ENCODE measurements at regions not wholly inside any gene's neighbourhood (a gene's known extent, or its start where the extent isn't known, plus 50 kb on each side); places are given as distances from the start of the nearest gene placed in this dataset.

DNA sequence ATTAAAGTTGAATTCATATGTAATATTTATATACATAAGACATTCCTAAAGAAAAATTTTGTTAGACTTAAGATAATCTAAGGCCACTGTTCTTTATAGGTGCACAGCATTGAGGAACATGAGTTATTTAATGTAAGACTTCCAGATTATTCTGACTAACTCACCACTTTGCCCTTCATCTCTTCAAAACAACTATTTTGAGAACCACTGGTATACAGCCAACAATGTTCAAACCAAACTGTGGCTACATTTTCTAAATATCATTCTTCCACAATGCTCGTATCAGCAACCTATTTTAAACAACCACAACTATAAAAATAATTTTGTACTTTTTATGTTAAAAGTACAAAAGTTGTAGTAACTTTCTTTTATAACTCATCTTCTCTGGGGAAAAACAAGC lies 199.8 kb upstream of the ALCAM start:
- H3K27me3 Mint-ChIP-seq = no peaks in the 10 kb centered on the region
- TF ChIP-seq, protein P1, sequence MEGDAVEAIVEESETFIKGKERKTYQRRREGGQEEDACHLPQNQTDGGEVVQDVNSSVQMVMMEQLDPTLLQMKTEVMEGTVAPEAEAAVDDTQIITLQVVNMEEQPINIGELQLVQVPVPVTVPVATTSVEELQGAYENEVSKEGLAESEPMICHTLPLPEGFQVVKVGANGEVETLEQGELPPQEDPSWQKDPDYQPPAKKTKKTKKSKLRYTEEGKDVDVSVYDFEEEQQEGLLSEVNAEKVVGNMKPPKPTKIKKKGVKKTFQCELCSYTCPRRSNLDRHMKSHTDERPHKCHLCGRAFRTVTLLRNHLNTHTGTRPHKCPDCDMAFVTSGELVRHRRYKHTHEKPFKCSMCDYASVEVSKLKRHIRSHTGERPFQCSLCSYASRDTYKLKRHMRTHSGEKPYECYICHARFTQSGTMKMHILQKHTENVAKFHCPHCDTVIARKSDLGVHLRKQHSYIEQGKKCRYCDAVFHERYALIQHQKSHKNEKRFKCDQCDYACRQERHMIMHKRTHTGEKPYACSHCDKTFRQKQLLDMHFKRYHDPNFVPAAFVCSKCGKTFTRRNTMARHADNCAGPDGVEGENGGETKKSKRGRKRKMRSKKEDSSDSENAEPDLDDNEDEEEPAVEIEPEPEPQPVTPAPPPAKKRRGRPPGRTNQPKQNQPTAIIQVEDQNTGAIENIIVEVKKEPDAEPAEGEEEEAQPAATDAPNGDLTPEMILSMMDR (IDR thresholded peaks at IDR 0.05) = no peak
- no peaks in the 10 kb centered on the region for H3K4me1 Mint-ChIP-seq
- no peak for DNase-seq
- H3K9me3 Mint-ChIP-seq = no peaks in the 10 kb centered on the region
- H3K4me3 Mint-ChIP-seq = no peak overlapping the region
- intact Hi-C loops (cut with micrococcal nuclease) = loop anchor here (10.0 kb wide), 1 partner anchor 892 kb away; no protein-coding TSS in a partner anchor
- no peaks in the 10 kb centered on the region for H3K36me3 Mint-ChIP-seq (ENCODE audit: low read depth)
- ChIA-PET POLR2A (no interaction called here), CTCF (no interaction called here)
- ATAC-seq (ENCODE audit: low read depth) = no peak
- no peak overlapping the region for H3K27ac Mint-ChIP-seq

DNA sequence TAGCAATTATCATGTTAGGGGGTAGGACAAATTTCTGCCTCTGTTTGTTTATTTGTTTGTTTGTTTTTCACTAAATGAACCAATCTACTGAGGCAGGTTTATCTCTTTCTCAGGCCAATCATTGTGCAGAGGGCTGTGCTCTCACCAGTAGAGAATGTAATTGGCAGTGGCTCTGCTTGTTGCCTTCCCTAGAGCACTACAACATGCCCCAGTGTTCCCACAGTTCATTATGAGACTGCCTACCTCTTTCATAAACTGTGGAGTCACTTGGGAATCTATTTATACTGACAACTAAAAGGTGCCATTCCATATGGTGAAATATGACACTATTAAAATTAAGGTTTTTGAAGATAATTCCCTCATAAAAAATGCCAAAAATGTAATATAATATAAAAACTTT lies 196.3 kb upstream of the ALCAM start:
- ATAC-seq (ENCODE audit: low read depth) = no peak
- ChIA-PET POLR2A (no interaction called here), CTCF (no interaction called here)
- intact Hi-C loops (cut with micrococcal nuclease) = no loop called here
- Mint-ChIP-seq H3K4me3 (no peak overlapping the region), H3K4me1 (no peaks in the 10 kb centered on the region), H3K27ac (no peak overlapping the region), H3K27me3 (no peaks in the 10 kb centered on the region), H3K9me3 (no peaks in the 10 kb centered on the region), H3K36me3 (ENCODE audit: low read depth) (no peaks in the 10 kb centered on the region)
- TF ChIP-seq, protein P1 (IDR thresholded peaks at IDR 0.05) = no peak
- DNase-seq = no peak

DNA sequence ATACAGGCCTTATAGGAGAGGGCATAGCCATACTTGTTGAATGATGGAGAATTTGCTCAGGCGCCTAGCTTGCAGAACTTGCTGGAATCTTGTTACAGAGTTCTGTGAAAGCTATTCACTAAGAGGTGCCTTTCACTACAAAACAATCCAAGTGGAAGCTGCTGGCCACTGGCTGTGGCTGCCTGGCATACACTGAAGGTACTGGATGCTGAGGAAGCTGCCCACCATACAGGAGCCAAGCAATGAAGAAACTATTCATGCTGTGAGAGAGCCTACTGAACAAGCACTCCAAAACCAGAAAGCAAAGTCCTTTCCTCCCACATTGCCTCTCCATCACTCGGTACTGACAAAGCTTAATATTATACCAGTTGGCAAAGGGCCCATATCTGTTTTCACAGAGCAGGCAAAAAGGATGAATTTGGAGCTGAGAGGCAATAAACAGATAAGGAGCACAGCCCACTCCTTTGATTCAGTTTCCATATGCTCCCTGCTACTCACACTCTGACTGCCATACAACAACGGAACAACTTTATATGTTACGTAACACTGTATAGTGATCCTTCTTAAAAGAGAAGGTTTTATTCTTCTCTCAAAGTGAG lies 192.6 kb upstream of the ALCAM start:
- no peak for ATAC-seq (ENCODE audit: low read depth)
- TF ChIP-seq, protein P1 (IDR thresholded peaks at IDR 0.05) = no peak
- no peaks in the 10 kb centered on the region for H3K4me1 Mint-ChIP-seq
- no peak overlapping the region for H3K27ac Mint-ChIP-seq
- no peak overlapping the region for H3K4me3 Mint-ChIP-seq
- intact Hi-C loops (cut with micrococcal nuclease) = no loop called here
- POLR2A ChIA-PET = no interaction called here
- H3K9me3 Mint-ChIP-seq = no peaks in the 10 kb centered on the region
- no peaks in the 10 kb centered on the region for H3K36me3 Mint-ChIP-seq (ENCODE audit: low read depth)
- CTCF ChIA-PET = no interaction called here
- H3K27me3 Mint-ChIP-seq = peaks cover 7% of the 10 kb centered on the region
- DNase-seq = no peak

- Mint-ChIP-seq H3K4me3 (no peak overlapping the region), H3K27ac (no peak overlapping the region), H3K36me3 (ENCODE audit: low read depth) (no peaks in the 10 kb centered on the region), H3K4me1 (no peaks in the 10 kb centered on the region), H3K9me3 (no peaks in the 10 kb centered on the region), H3K27me3 (peaks cover 7% of the 10 kb centered on the region)
- no peak for DNase-seq
- ATAC-seq (ENCODE audit: low read depth) = no peak
- CTCF ChIA-PET = no interaction called here
- POLR2A ChIA-PET = no interaction called here
- TF ChIP-seq, protein P1 (IDR thresholded peaks at IDR 0.05) = no peak
- intact Hi-C loops (cut with micrococcal nuclease) = no loop called here
Observed at GRCh38 chr3:105177576-105177975, 189.1 kb upstream of the ALCAM start.

DNA sequence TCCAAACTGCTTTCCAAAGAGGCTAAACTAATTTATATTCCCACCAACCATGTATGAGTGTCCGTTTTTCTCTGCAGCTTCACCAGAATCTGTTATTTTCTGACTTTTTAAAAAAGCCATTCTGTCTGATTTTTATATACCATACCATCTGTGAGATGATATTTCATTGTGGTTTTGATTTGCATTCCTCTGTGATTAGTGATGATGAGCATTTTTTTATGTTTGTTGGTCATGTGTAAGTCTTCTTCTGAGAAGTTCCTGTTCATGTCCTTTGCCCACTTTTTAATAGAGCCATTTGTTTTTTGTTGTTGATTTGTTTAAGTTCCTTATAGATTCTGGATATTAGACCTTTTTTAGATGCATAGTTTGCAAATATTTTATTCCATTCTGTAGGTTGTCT lies 179.4 kb upstream of the ALCAM start:
- ChIA-PET CTCF (no interaction called here), POLR2A (no interaction called here)
- H3K27ac Mint-ChIP-seq = no peak overlapping the region
- H3K27me3 Mint-ChIP-seq = no peaks in the 10 kb centered on the region
- TF ChIP-seq, protein P1 (IDR thresholded peaks at IDR 0.05) = no peak
- H3K36me3 Mint-ChIP-seq (ENCODE audit: low read depth) = no peaks in the 10 kb centered on the region
- H3K9me3 Mint-ChIP-seq = peaks cover 10% of the 10 kb centered on the region
- DNase-seq (no peak), ATAC-seq (ENCODE audit: low read depth) (no peak)
- no peak overlapping the region for H3K4me3 Mint-ChIP-seq
- intact Hi-C loops (cut with micrococcal nuclease) = no loop called here
- H3K4me1 Mint-ChIP-seq = no peaks in the 10 kb centered on the region
